Colonic mucosa (tissue), 4 donors: ENCODE measurements at regions not wholly inside any gene's neighbourhood (a gene's known extent, or its start where the extent isn't known, plus 50 kb on each side); places are given as distances from the start of the nearest gene placed in this dataset.

Experiments used
- DNase-seq: peaks from one replicate; pipeline ENCODE4 v3.0.0-alpha.2; 2020
- H3K27ac ChIP-seq: fragments of 200-600 bp; one replicate; pipeline ENCODE4 v1.8.0; 2021
- H3K27me3 ChIP-seq: fragments of 200-600 bp; one replicate; pipeline ENCODE4 v1.8.0; 2021
- H3K36me3 ChIP-seq: fragments of 200-600 bp; one replicate; pipeline ENCODE4 v1.8.0; 2021
- H3K4me1 ChIP-seq: fragments of 200-600 bp; one replicate; pipeline ENCODE4 v1.8.0; 2021; ENCODE audit warnings: mild to moderate bottlenecking
- H3K4me3 ChIP-seq: fragments of 200-600 bp; one replicate; pipeline ENCODE4 v1.8.0; 2021
- H3K9ac ChIP-seq, 2 donors: one replicate each; pipeline ENCODE4 v1.7.0; 2013; ENCODE audit warnings: control low read depth in 2 of 2, low read depth in 2 of 2, low read length in 2 of 2
- H3K9me3 ChIP-seq: fragments of 200-600 bp; one replicate; pipeline ENCODE4 v1.8.0; 2021
- CTCF ChIP-seq: fragments of 200-600 bp; IDR thresholded peaks from one replicate; pipeline ENCODE4 v1.8.0; 2022; ENCODE audit warnings: antibody characterized with exemption, mild to moderate bottlenecking
- intact Hi-C: fragments of 100-400 bp; cut with DNase I; formaldehyde crosslinking; loops from one replicate; pipeline ENCODE4 v1.14.1; 2022
- donor health status: healthy.
- donor health status: DM: no; HTN: no; CAD: no.
- donor health status: DM: no; HTN: no; CAD: no.

- intact Hi-C loops, result no loop called here
- Histone ChIP-seq H3K4me3 (no peak overlapping the region), H3K9me3 (no peaks in the 10 kb centered on the region), H3K36me3 (no peaks in the 10 kb centered on the region), H3K27me3 (no peaks in the 10 kb centered on the region), H3K9ac (no peak overlapping the region), H3K4me1 (no peaks in the 10 kb centered on the region), H3K27ac (no peak overlapping the region)
- no peak for TF ChIP-seq CTCF
- no peak for DNase-seq
These were observed 335.7 kb upstream of the NCAM2 start for GRCh38 chr21:20662514-20662913.

- DNase-seq, result no peak
- no peaks in the 10 kb centered on the region for H3K9me3 ChIP-seq
- H3K4me3 ChIP-seq, result no peak overlapping the region
- TF ChIP-seq CTCF, result no peak
- H3K36me3 ChIP-seq, result no peaks in the 10 kb centered on the region
- intact Hi-C loops, result no loop called here
- no peaks in the 10 kb centered on the region for H3K27me3 ChIP-seq
- no peaks in the 10 kb centered on the region for H3K4me1 ChIP-seq
- no peak overlapping the region for H3K9ac ChIP-seq
- no peak overlapping the region for H3K27ac ChIP-seq
These were observed 330.3 kb upstream of the NCAM2 start for GRCh38 chr21:20667931-20668330.

GRCh38 chr21:20685475-20685874 is 312.7 kb upstream of the NCAM2 start:
- TF ChIP-seq CTCF, result no peak
- Histone ChIP-seq H3K27me3 (no peaks in the 10 kb centered on the region), H3K9me3 (no peaks in the 10 kb centered on the region), H3K4me3 (no peak overlapping the region), H3K27ac (no peak overlapping the region), H3K4me1 (no peaks in the 10 kb centered on the region), H3K9ac (no peak overlapping the region), H3K36me3 (no peaks in the 10 kb centered on the region)
- intact Hi-C loops, result no loop called here
- no peak for DNase-seq

GRCh38 chr21:20698585-20698984 is 299.6 kb upstream of the NCAM2 start:
- no peaks in the 10 kb centered on the region for H3K4me1 ChIP-seq
- H3K27ac ChIP-seq, result no peak overlapping the region
- H3K9ac ChIP-seq, result no peak overlapping the region
- no peak overlapping the region for H3K4me3 ChIP-seq
- DNase-seq, result no peak
- no peaks in the 10 kb centered on the region for H3K36me3 ChIP-seq
- intact Hi-C loops, result no loop called here
- no peaks in the 10 kb centered on the region for H3K9me3 ChIP-seq
- H3K27me3 ChIP-seq, result no peaks in the 10 kb centered on the region
- no peak for TF ChIP-seq CTCF

- no peaks in the 10 kb centered on the region for H3K9me3 ChIP-seq
- H3K4me3 ChIP-seq, result no peak overlapping the region
- H3K4me1 ChIP-seq, result no peaks in the 10 kb centered on the region
- no peak overlapping the region for H3K27ac ChIP-seq
- no peak for TF ChIP-seq CTCF
- H3K9ac ChIP-seq, result no peak overlapping the region
- intact Hi-C loops, result no loop called here
- no peaks in the 10 kb centered on the region for H3K27me3 ChIP-seq
- no peak for DNase-seq
- no peaks in the 10 kb centered on the region for H3K36me3 ChIP-seq
These were observed 297.0 kb upstream of the NCAM2 start for GRCh38 chr21:20701235-20701634.
